H1 (cell line): ENCODE measurements at regions not wholly inside any gene's neighbourhood (a gene's known extent, or its start where the extent isn't known, plus 50 kb on each side); places are given as distances from the start of the nearest gene placed in this dataset.

ENCODE experiments used
- CTCF ChIA-PET: fragments of 300-600 bp; sonication (Branson Sonifier 250); formaldehyde crosslinking; loops from one replicate; lab custom pipeline; 2021; ENCODE audit not compliant: partially characterized antibody; lab: Charles Lee
- POLR2A ChIA-PET: fragments of 300-600 bp; sonication (Branson Sonifier 250); formaldehyde crosslinking; loops from one replicate; lab custom pipeline; 2021; ENCODE audit warnings: inconsistent platforms; ENCODE audit not compliant: partially characterized antibody; lab: Charles Lee
- DNase-seq, 2 experiments: peaks; one replicate each; pipeline versions ENCODE4 v3.0.0 to v3.0.0-alpha.2; 2010 to 2022; ENCODE audit warnings: low spot score in 2 of 2, low read depth in 1 of 2, mixed read lengths in 1 of 2
- FAIRE-seq: peaks from 2 replicates; lab custom pipeline; 2011; peaks lifted over from hg19 to GRCh38; lab: Jason Lieb, UNC
- H2AFZ ChIP-seq: 2 replicates; pipeline ENCODE4 v1.8.1; 2012; ENCODE audit warnings: low read length, inconsistent platforms
- H2AK5ac ChIP-seq: 2 replicates; pipeline ENCODE4 v1.6.1; 2013; ENCODE audit warnings: low read depth, low read length
- H2BK120ac ChIP-seq: replicated peaks from 2 replicates; pipeline ENCODE3; 2013; ENCODE audit warnings: low read depth, low read length, inconsistent platforms
- H2BK12ac ChIP-seq: 2 replicates; pipeline ENCODE4 v1.6.1; 2013; ENCODE audit warnings: low read depth, low read length
- H2BK15ac ChIP-seq: 2 replicates; pipeline ENCODE4 v1.6.1; 2013; ENCODE audit warnings: low read length
- H2BK20ac ChIP-seq: 2 replicates; pipeline ENCODE4 v1.6.1; 2013; ENCODE audit warnings: low read length
- H2BK5ac ChIP-seq: 2 replicates; pipeline ENCODE4 v1.6.1; 2013; ENCODE audit warnings: low read depth, low read length
- H3K14ac ChIP-seq: 2 replicates; pipeline ENCODE4 v1.6.1; 2013; ENCODE audit warnings: inconsistent platforms; ENCODE audit not compliant: insufficient read length
- H3K18ac ChIP-seq: 2 replicates; pipeline ENCODE4 v1.6.1; 2013; ENCODE audit warnings: low read length; ENCODE audit errors: extremely low read depth
- H3K23ac ChIP-seq: 2 replicates; pipeline ENCODE4 v1.6.1; 2013; ENCODE audit warnings: inconsistent platforms; ENCODE audit not compliant: insufficient read length
- H3K23me2 ChIP-seq: 2 replicates; pipeline ENCODE4 v1.6.1; 2013; ENCODE audit warnings: low read depth, low read length
- H3K27ac ChIP-seq: 2 replicates; pipeline ENCODE4 v1.6.1; 2011; ENCODE audit warnings: low read depth, low read length, inconsistent platforms
- H3K27me3 ChIP-seq, 4 experiments: replicated peaks in 1 of 4; 1 replicate in 1 of 4; 2 replicates in 3 of 4; pipeline versions ENCODE4 v1.6.1 to v1.8.1; 2011 to 2013; ENCODE audit warnings: low read length in 3 of 4, mild to moderate bottlenecking in 3 of 4, inconsistent platforms in 2 of 4, mixed read lengths in 2 of 4, moderate library complexity in 1 of 4; ENCODE audit not compliant: control insufficient read depth in 3 of 4, insufficient read depth in 3 of 4; ENCODE audit errors: extremely low read depth in 1 of 4
- H3K36me3 ChIP-seq, 4 experiments: 2 replicates each; pipeline versions ENCODE4 v1.6.1 to v1.8.1; 2011 to 2013; ENCODE audit warnings: mild to moderate bottlenecking in 4 of 4, low read length in 3 of 4, moderate library complexity in 2 of 4, control low read depth in 1 of 4, inconsistent platforms in 1 of 4; ENCODE audit not compliant: insufficient read depth in 4 of 4, control insufficient read depth in 2 of 4
- H3K4ac ChIP-seq: replicated peaks from 2 replicates; pipeline ENCODE3; 2013; ENCODE audit warnings: low read length, low read depth, mixed read lengths, inconsistent platforms; ENCODE audit not compliant: insufficient read length
- H3K4me1 ChIP-seq, 4 experiments: replicated peaks in 1 of 4; 1 replicate in 1 of 4; 2 replicates in 3 of 4; pipeline versions ENCODE4 v1.6.1 to v1.8.1; 2011 to 2013; ENCODE audit warnings: low read length in 3 of 4, inconsistent platforms in 2 of 4, mixed read lengths in 1 of 4; ENCODE audit not compliant: insufficient read depth in 4 of 4, control insufficient read depth in 3 of 4
- H3K4me2 ChIP-seq, 2 experiments: 2 replicates each; pipeline versions ENCODE4 v1.6.1 to v1.8.1; 2011 to 2013; ENCODE audit warnings: low read depth in 2 of 2, low read length in 2 of 2, control low read depth in 1 of 2, inconsistent platforms in 1 of 2, mild to moderate bottlenecking in 1 of 2; ENCODE audit not compliant: insufficient read depth in 1 of 2
- H3K4me3 ChIP-seq, 4 experiments: fragments of 200-600, 300-600 bp in 1 of 4; sonication (generic), shearing (Covaris generic), sonication (Bioruptor Twin) in 1 of 4; 2 replicates each; pipeline versions ENCODE4 v1.5.1 to v1.8.1; 2011 to 2016; ENCODE audit warnings: low read length in 4 of 4, low read depth in 3 of 4, control low read depth in 2 of 4, inconsistent platforms in 2 of 4, mild to moderate bottlenecking in 2 of 4, mixed read lengths in 1 of 4, moderate library complexity in 1 of 4; ENCODE audit not compliant: insufficient read depth in 2 of 4; ENCODE audit errors: extremely low read depth in 1 of 4
- H3K56ac ChIP-seq: replicated peaks from 2 replicates; pipeline ENCODE3; 2013; ENCODE audit warnings: low read depth, mild to moderate bottlenecking, mixed read lengths, low read length, inconsistent platforms; ENCODE audit not compliant: insufficient read length
- H3K79me1 ChIP-seq: 2 replicates; pipeline ENCODE4 v1.6.1; 2013; ENCODE audit warnings: low read depth, low read length, control low read depth
- H3K79me2 ChIP-seq, 2 experiments: 2 replicates each; pipeline versions ENCODE4 v1.6.1 to v1.8.1; 2012 to 2013; ENCODE audit warnings: low read length in 2 of 2, mild to moderate bottlenecking in 2 of 2, inconsistent platforms in 1 of 2; ENCODE audit not compliant: insufficient read depth in 2 of 2, control insufficient read depth in 1 of 2
- H3K9ac ChIP-seq, 4 experiments: replicated peaks in 1 of 4; 1 replicate in 1 of 4; 2 replicates in 3 of 4; pipeline versions ENCODE4 v1.6.1 to v1.8.1; 2011 to 2013; ENCODE audit warnings: low read depth in 3 of 4, low read length in 3 of 4, control low read depth in 2 of 4, mild to moderate bottlenecking in 2 of 4, moderate library complexity in 2 of 4, inconsistent platforms in 1 of 4; ENCODE audit errors: extremely low read depth in 1 of 4
- H3K9me3 ChIP-seq, 2 experiments: 2 replicates each; pipeline versions ENCODE4 v1.6.1 to v1.8.1; 2012 to 2013; ENCODE audit warnings: mild to moderate bottlenecking in 2 of 2, moderate library complexity in 2 of 2, control low read depth in 1 of 2, inconsistent platforms in 1 of 2, low read depth in 1 of 2, low read length in 1 of 2, mixed read lengths in 1 of 2; ENCODE audit not compliant: insufficient read depth in 2 of 2
- H4K20me1 ChIP-seq, 2 experiments: replicated peaks in 1 of 2; 2 replicates each; pipeline versions ENCODE3 to v1.8.1; 2011 to 2013; ENCODE audit warnings: inconsistent platforms in 2 of 2, low read length in 2 of 2, mild to moderate bottlenecking in 1 of 2; ENCODE audit not compliant: insufficient read depth in 2 of 2, control insufficient read depth in 1 of 2
- H4K5ac ChIP-seq: 2 replicates; pipeline ENCODE4 v1.6.1; 2013; ENCODE audit warnings: low read length, low read depth, mixed read lengths, inconsistent platforms; ENCODE audit not compliant: insufficient read length
- H4K8ac ChIP-seq: 2 replicates; pipeline ENCODE4 v1.8.0; 2013; ENCODE audit warnings: mild to moderate bottlenecking, moderate library complexity, low read length, inconsistent platforms; ENCODE audit not compliant: insufficient read depth; ENCODE audit errors: extremely low read depth
- H4K91ac ChIP-seq: replicated peaks from 2 replicates; pipeline ENCODE3; 2013; ENCODE audit warnings: low read length, mixed read lengths, inconsistent platforms; ENCODE audit not compliant: insufficient read length
- BCL11A ChIP-seq, 2 experiments: IDR thresholded peaks; one replicate each; pipeline ENCODE4 v1.6.1; 2011; ENCODE audit warnings: low read depth in 2 of 2, low read length in 2 of 2, mild to moderate bottlenecking in 2 of 2
- BRCA1 ChIP-seq: IDR thresholded peaks from 2 replicates; pipeline ENCODE4 v1.6.1; 2012; ENCODE audit warnings: low read depth, low read length, improper control_type of control experiment
- CREB1 ChIP-seq: IDR thresholded peaks from 2 replicates; pipeline ENCODE4 v1.6.1; 2012; ENCODE audit warnings: inconsistent platforms
- GABPA ChIP-seq: IDR thresholded peaks from 2 replicates; pipeline ENCODE4 v1.6.1; 2011; ENCODE audit warnings: mild to moderate bottlenecking, low read length, moderate library complexity, borderline replicate concordance; ENCODE audit not compliant: insufficient read depth
- NRF1 ChIP-seq: IDR thresholded peaks from 2 replicates; pipeline ENCODE4 v1.6.1; 2011; ENCODE audit warnings: mild to moderate bottlenecking, low read depth, low read length, improper control_type of control experiment
- PHF8 ChIP-seq: fragments of 200-600 bp; sonication (generic); conservative IDR thresholded peaks from 2 replicates; pipeline ENCODE4 v1.7.1; 2012; ENCODE audit warnings: low read depth, mild to moderate bottlenecking, inconsistent platforms, low read length, moderate library complexity
- RFX5 ChIP-seq: IDR thresholded peaks from 2 replicates; pipeline ENCODE4 v1.6.1; 2011; ENCODE audit warnings: low read depth, low read length, improper control_type of control experiment, borderline replicate concordance
- SIN3A ChIP-seq, 2 experiments: IDR thresholded peaks in 1 of 2; conservative IDR thresholded peaks in 1 of 2; 2 replicates each; pipeline ENCODE4 v1.6.1; 2011 to 2012; ENCODE audit warnings: low read length in 2 of 2, improper control_type of control experiment in 1 of 2, low read depth in 1 of 2, mild to moderate bottlenecking in 1 of 2
- ZNF274 ChIP-seq: IDR thresholded peaks from 2 replicates; pipeline ENCODE4 v1.7.0; 2012; ENCODE audit warnings: low read length, borderline replicate concordance; ENCODE audit errors: extremely low read depth
- TF ChIP-seq, protein P1 (sequence below): IDR thresholded peaks from 2 replicates; pipeline ENCODE4 v1.6.1; 2012; ENCODE audit warnings: inconsistent platforms
- TF ChIP-seq, protein P2 (sequence below), 3 experiments: IDR thresholded peaks; 1 replicate in 2 of 3; 2 replicates in 1 of 3; pipeline versions ENCODE4 v1.5.1 to v1.6.1; 2011; ENCODE audit warnings: low read length in 3 of 3, mild to moderate bottlenecking in 3 of 3, inconsistent platforms in 2 of 3, low read depth in 1 of 3, moderate library complexity in 1 of 3; ENCODE audit not compliant: insufficient read depth in 1 of 3; ENCODE audit errors: control extremely low read depth in 1 of 3

DNA sequence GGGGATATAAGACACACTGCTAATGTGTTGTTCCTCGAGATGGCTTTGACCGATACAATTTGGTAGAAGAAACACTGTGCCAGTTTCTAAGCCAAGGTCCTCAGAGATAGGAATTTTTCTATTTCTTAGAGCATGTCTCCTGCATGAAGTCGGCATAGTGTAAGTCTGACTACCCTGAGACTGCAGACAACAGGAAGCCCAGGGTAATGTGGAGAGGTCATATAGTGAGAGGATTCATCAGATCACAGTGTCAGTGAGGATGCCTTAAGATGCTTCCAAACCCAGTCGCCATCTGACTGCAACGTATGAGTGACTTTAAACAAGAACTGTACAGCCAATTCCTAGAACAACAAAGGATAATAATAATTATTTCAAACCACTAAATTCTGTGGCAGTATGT, 818.3 kb upstream of the GYPC start (continued):
- TF ChIP-seq GABPA (no peak), NRF1 (no peak)
- TF ChIP-seq, all 59 proteins: peak for 0

DNA sequence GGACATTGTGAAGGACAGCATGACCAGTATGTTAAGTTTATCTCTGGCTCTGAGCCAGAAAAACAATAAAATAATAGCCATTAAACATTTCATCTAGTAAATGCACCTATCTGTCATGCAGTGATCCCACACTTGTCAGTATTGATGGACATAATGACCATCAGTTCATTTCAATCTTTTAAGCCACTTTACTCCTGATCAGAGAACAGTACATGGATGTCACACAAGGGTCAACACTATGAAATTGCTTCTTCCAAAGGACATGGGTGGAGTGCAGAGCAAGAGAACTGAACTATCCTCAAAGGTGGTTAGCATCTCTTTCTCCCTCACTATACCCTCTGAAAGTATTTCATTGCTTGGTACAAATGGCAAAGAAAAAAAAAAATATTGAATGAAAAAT, 816.0 kb upstream of the GYPC start:
- H2AFZ ChIP-seq: no peak overlapping the region
- POLR2A ChIA-PET: no interaction called here
- H3K14ac ChIP-seq: no peak overlapping the region
- FAIRE-seq (no peak), DNase-seq (no peak)
- no peaks in the 10 kb centered on the region for H3K27me3 ChIP-seq
- peaks cover 0 to 8% (median 7%) of the 10 kb centered on the region in 4 experiments; a peak in 4 of 7 replicates for H3K4me1 ChIP-seq
- H3K4ac ChIP-seq: no peak overlapping the region
- no peak overlapping the region for H3K56ac ChIP-seq
- no peaks in the 10 kb centered on the region for H3K79me1 ChIP-seq
- H4K20me1 ChIP-seq: no peaks in the 10 kb centered on the region
- no peak overlapping the region for H3K4me2 ChIP-seq
- H2BK12ac ChIP-seq: no peak overlapping the region
- H3K18ac ChIP-seq: no peak overlapping the region
- H3K4me3 ChIP-seq: no peak overlapping the region
- no peak overlapping the region for H2BK120ac ChIP-seq
- no peak overlapping the region for H4K91ac ChIP-seq
- H3K23me2 ChIP-seq: no peaks in the 10 kb centered on the region
- no peak overlapping the region for H2BK20ac ChIP-seq
- H2AK5ac ChIP-seq: no peak overlapping the region
- no peak overlapping the region for H3K23ac ChIP-seq
- H2BK5ac ChIP-seq: no peak overlapping the region
- H3K27ac ChIP-seq: no peak overlapping the region
- no peak overlapping the region for H3K9ac ChIP-seq
- no peaks in the 10 kb centered on the region for H3K9me3 ChIP-seq
- CTCF ChIA-PET: no interaction called here
- H3K36me3 ChIP-seq: no peaks in the 10 kb centered on the region
- no peak overlapping the region for H4K5ac ChIP-seq
- no peaks in the 10 kb centered on the region for H3K79me2 ChIP-seq
- H2BK15ac ChIP-seq: no peak overlapping the region
- no peak overlapping the region for H4K8ac ChIP-seq
- TF ChIP-seq BCL11A (IDR thresholded peaks at IDR 0.05; ENCODE audit: low read depth in 2 of 2, low read length in 2 of 2): no peak
- TF ChIP-seq RFX5: no peak
- TF ChIP-seq BRCA1: no peak
- TF ChIP-seq PHF8: no peak
- TF ChIP-seq, protein P1, sequence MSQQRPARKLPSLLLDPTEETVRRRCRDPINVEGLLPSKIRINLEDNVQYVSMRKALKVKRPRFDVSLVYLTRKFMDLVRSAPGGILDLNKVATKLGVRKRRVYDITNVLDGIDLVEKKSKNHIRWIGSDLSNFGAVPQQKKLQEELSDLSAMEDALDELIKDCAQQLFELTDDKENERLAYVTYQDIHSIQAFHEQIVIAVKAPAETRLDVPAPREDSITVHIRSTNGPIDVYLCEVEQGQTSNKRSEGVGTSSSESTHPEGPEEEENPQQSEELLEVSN: no peak
- no peak for TF ChIP-seq SIN3A (conservative IDR thresholded peaks at IDR 0.05 in 1 of 2, IDR thresholded peaks at IDR 0.05 in 1 of 2; ENCODE audit: low read depth in 1 of 2, low read length in 2 of 2)
- TF ChIP-seq ZNF274: no peak
- TF ChIP-seq, protein P2, sequence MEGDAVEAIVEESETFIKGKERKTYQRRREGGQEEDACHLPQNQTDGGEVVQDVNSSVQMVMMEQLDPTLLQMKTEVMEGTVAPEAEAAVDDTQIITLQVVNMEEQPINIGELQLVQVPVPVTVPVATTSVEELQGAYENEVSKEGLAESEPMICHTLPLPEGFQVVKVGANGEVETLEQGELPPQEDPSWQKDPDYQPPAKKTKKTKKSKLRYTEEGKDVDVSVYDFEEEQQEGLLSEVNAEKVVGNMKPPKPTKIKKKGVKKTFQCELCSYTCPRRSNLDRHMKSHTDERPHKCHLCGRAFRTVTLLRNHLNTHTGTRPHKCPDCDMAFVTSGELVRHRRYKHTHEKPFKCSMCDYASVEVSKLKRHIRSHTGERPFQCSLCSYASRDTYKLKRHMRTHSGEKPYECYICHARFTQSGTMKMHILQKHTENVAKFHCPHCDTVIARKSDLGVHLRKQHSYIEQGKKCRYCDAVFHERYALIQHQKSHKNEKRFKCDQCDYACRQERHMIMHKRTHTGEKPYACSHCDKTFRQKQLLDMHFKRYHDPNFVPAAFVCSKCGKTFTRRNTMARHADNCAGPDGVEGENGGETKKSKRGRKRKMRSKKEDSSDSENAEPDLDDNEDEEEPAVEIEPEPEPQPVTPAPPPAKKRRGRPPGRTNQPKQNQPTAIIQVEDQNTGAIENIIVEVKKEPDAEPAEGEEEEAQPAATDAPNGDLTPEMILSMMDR (IDR thresholded peaks at IDR 0.05; ENCODE audit: control extremely low read depth in 1 of 3, insufficient read depth in 1 of 3, low read depth in 1 of 3, low read length in 3 of 3): no peak
- no peak for TF ChIP-seq CREB1
